ENCODE measurements at regions not wholly inside any gene's neighbourhood (a gene's known extent, or its start where the extent isn't known, plus 50 kb on each side); places are given as distances from the start of the nearest gene placed in this dataset.
"Not testable (repeated sequence)": the region's sequence is repeated elsewhere in the genome, so short reads cannot be mapped to it uniquely, and the experiment has no call there.

- Histone ChIP-seq H3K9me3 (no peaks in the 10 kb centered on the region), H3K27ac (no peak overlapping the region), H3K36me3 (no peaks in the 10 kb centered on the region), H3K27me3 (no peaks in the 10 kb centered on the region), H3K4me1 (no peaks in the 10 kb centered on the region), H3K4me3 (no peak overlapping the region)
- no peak for DNase-seq
- intact Hi-C loops (cut with DNase I; ENCODE audit: low total_unique reads) = no loop called here
- TF ChIP-seq, protein P1, sequence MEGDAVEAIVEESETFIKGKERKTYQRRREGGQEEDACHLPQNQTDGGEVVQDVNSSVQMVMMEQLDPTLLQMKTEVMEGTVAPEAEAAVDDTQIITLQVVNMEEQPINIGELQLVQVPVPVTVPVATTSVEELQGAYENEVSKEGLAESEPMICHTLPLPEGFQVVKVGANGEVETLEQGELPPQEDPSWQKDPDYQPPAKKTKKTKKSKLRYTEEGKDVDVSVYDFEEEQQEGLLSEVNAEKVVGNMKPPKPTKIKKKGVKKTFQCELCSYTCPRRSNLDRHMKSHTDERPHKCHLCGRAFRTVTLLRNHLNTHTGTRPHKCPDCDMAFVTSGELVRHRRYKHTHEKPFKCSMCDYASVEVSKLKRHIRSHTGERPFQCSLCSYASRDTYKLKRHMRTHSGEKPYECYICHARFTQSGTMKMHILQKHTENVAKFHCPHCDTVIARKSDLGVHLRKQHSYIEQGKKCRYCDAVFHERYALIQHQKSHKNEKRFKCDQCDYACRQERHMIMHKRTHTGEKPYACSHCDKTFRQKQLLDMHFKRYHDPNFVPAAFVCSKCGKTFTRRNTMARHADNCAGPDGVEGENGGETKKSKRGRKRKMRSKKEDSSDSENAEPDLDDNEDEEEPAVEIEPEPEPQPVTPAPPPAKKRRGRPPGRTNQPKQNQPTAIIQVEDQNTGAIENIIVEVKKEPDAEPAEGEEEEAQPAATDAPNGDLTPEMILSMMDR (IDR thresholded peaks at IDR 0.05) = no peak
- no peak for TF ChIP-seq POLR2A (IDR thresholded peaks at IDR 0.05)
Measured at GRCh38 chr2:66252109-66252508, 182.8 kb upstream of the MEIS1 start.

DNA sequence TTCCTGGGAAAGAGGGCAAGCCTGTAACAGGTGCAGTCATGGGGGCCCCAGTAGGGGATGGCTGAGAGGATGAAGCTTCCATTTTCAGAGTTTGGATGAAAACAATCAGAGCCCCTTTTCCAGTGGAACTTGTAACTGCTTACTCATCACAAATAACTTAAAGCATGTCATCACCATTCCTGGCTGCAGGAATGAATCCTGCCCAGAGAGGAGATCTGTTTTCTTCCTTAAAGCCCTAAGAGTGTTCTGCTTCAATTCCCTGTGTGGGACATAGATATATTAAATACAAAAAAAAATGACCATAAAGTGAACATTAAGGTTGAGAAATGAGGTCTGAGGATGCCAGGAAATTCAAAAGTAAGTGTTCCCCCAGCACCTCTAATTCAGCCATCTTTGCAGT is 183.4 kb upstream of the MEIS1 start:
- Histone ChIP-seq H3K27ac (no peak overlapping the region), H3K27me3 (no peaks in the 10 kb centered on the region), H3K4me1 (no peaks in the 10 kb centered on the region), H3K4me3 (no peak overlapping the region), H3K9me3 (no peaks in the 10 kb centered on the region), H3K36me3 (no peaks in the 10 kb centered on the region)
- intact Hi-C loops (cut with DNase I; ENCODE audit: low total_unique reads) = no loop called here
- no peak for DNase-seq
- TF ChIP-seq POLR2A (IDR thresholded peaks at IDR 0.05) = no peak
- TF ChIP-seq, protein P1 (IDR thresholded peaks at IDR 0.05) = no peak

DNA sequence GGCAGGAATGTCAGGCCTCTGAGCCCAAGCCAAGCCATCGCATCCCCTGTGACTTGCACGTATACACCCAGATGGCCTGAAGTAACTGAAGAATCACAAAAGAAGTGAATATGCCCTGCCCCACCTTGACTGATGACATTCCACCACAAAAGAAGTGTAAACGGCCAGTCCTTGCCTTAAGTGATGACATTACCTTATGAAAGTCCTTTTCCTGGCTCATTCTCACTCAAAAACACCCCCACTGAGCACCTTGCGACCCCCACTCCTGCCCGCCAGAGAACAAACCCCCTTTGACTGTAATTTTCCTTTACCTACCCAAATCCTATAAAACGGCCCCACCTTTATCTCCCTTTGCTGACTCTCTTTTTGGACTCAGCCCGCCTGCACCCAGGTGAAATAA is 185.8 kb upstream of the MEIS1 start:
- H3K4me3 ChIP-seq; H3K4me1 ChIP-seq; intact Hi-C loops (cut with DNase I; ENCODE audit: low total_unique reads); H3K27ac ChIP-seq; H3K36me3 ChIP-seq; H3K27me3 ChIP-seq; H3K9me3 ChIP-seq; DNase-seq: not testable (repeated sequence)

DNA sequence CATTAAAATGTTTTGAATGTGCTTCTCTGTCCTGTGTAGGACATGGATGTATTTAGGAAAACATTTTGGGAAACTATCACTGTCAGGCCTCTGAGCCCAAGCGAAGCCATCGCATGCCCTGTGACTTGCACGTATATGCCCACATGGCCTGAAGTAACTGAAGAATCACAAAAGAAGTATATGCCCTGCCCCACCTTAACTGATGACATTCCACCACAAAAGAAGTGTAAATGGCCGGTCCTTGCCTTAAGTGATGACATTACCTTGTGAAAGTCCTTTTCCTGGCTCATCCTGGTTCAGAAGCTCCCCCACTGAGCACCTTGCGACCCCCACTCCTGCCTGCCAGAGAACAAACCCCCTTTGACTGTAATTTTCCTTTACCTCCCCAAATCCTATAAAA is 191.1 kb upstream of the MEIS1 start:
- DNase-seq; H3K4me3 ChIP-seq; H3K36me3 ChIP-seq; H3K9me3 ChIP-seq; intact Hi-C loops (cut with DNase I; ENCODE audit: low total_unique reads); H3K27ac ChIP-seq; H3K27me3 ChIP-seq: not testable (repeated sequence)
- H3K4me1 ChIP-seq = peaks cover 0 to 10% of the 10 kb centered on the region in 2 donors

- not testable (repeated sequence) for H3K27me3 ChIP-seq
Measured at GRCh38 chr2:66242888-66243287, 192.0 kb upstream of the MEIS1 start.

DNA sequence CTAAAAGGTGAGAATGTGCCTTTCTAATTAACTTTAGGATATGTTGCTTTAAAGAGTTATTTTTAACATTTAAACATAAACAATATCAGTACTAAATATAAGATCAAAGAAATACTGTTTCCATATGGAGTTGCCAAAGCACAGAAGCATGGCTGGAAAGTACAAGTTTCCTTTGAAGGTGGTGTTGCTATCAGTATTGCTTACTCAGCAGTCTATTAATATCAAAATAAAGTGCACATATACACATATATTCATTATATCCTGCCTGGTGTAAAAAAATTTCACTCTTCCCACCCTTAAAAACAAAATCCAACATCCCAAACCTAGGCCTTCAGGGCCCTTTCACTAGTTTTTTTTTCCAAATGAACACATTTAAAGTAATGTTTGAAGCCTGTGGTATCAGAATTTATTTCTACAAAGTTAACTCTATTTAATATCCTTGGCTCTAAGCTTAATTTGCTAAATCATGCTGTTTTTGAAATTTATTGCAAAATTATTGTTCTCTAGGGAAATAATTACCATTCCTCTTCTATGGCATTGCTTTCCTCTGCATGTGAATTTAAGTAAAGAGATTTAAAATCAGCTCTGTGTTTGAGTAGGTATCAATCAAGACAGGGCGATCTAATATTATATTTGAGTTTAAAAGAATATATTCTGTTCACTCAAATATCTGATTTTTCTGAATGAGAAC is 192.7 kb upstream of the MEIS1 start:
- Histone ChIP-seq H3K4me1 (peaks cover 0 to 10% of the 10 kb centered on the region in 2 donors), H3K27me3 (no peaks in the 10 kb centered on the region), H3K36me3 (no peaks in the 10 kb centered on the region), H3K9me3 (no peaks in the 10 kb centered on the region), H3K4me3 (no peak overlapping the region), H3K27ac (no peak overlapping the region)
- DNase-seq = no peak
- intact Hi-C loops (cut with DNase I; ENCODE audit: low total_unique reads) = no loop called here
- TF ChIP-seq POLR2A (IDR thresholded peaks at IDR 0.05) = no peak
- TF ChIP-seq, protein P1 (IDR thresholded peaks at IDR 0.05) = no peak

More at GRCh38 chr2:66242888-66243287, 192.0 kb upstream of the MEIS1 start:
- H3K36me3 ChIP-seq; DNase-seq; H3K4me3 ChIP-seq; H3K9me3 ChIP-seq; H3K27ac ChIP-seq; intact Hi-C loops (cut with DNase I; ENCODE audit: low total_unique reads): not testable (repeated sequence)
- H3K4me1 ChIP-seq = peaks cover 0 to 10% of the 10 kb centered on the region in 2 donors

GRCh38 chr2:66240286-66240685 is 194.6 kb upstream of the MEIS1 start:
- Histone ChIP-seq H3K27me3 (no peaks in the 10 kb centered on the region), H3K27ac (peak overlapping the region; percentile 52 to 69), H3K4me1 (peaks cover 0 to 10% of the 10 kb centered on the region in 2 donors), H3K4me3 (no peak overlapping the region), H3K36me3 (no peaks in the 10 kb centered on the region), H3K9me3 (no peaks in the 10 kb centered on the region)
- intact Hi-C loops (cut with DNase I; ENCODE audit: low total_unique reads) = no loop called here
- peak; percentile 27 to 64 for DNase-seq
- TF ChIP-seq, protein P1 (IDR thresholded peaks at IDR 0.05) = no peak
- TF ChIP-seq POLR2A (IDR thresholded peaks at IDR 0.05) = no peak
